HT-29 (cell line): ENCODE measurements at regions not wholly inside any gene's neighbourhood (a gene's known extent, or its start where the extent isn't known, plus 50 kb on each side); places are given as distances from the start of the nearest gene placed in this dataset.
"Not testable (repeated sequence)": the region's sequence is repeated elsewhere in the genome, so short reads cannot be mapped to it uniquely, and the experiment has no call there.

ENCODE experiments used
- DNase-seq: peaks from one replicate; pipeline ENCODE4 v3.0.0-alpha.2; 2015; ENCODE audit warnings: low spot score

DNA sequence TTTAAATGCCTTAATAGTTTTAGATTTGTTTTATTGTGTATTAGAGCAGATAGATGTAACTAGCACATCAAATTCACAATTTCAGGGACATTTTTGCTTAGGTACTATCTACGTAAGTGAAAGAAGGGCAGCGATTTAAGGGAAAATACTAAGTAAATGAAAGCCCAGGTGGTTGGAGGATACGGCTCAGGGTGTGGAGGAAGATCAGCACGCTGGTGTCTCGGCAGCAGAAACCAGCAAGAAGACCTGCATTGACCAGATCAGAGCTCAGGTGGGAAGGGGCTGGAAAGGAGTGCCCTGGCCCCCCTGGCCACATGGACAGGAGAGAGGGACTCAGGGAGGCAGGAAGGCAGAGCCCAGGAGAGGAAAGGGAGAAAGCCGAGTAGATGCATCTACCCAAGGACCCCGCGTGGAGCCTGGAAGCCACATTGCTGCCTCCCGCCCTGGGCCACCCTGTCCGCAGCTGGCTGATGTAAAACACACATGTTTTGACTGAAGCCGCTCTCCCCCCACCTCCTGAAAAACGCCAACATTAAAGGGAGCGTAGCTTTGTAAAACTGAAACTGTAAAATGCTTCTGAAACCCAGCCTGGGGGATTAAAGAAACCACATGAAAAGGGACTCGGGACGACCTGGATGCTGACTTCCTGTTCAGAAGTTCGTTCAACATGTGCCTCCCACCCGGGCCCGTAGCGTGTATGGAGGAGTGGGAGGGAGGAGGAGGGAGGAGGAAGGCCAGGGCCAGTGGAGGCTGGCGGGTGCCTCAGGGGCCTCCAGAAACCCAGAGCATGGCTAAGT lies 72.6 kb upstream of the TARDBP start:
- no peak for DNase-seq

DNA sequence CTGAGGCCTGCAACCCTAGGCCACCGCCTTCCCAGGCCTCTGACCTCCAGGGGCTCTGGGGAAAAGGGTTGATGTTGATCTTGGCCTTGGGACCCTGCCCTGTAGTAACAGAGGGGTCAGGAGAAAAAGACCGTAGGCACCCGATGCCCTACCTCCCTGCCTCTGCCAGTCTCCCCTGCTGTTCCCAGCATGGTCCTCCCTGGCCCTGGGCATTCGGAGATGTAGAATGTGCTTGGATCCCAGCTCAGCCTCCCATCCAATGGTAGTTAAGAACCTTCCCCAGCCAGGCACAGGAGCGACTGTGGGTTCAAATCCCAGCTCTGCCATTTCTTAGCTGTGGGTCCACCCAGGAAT lies 72.0 kb upstream of the TARDBP start:
- DNase-seq: no peak

DNA sequence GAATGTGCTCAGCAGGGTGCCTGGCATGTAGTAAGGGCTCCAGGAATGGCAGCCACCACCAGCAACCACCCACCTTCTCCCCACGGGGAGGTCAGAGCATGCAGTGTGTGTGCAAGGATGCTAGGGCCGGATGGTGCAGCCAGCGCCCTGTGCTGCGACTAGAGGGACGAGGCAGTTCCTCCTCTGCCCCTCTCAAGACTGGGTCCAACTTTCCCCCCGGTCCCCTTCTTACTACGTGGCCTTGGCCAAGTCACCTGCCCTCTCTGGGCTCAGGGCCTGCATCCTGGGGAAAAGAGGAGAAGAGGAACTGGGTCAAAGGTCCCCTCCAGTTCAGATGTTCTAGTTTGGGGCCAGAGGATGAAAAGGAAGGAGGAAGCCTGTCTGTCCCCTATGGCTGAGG lies 71.6 kb upstream of the TARDBP start:
- no peak for DNase-seq

DNA sequence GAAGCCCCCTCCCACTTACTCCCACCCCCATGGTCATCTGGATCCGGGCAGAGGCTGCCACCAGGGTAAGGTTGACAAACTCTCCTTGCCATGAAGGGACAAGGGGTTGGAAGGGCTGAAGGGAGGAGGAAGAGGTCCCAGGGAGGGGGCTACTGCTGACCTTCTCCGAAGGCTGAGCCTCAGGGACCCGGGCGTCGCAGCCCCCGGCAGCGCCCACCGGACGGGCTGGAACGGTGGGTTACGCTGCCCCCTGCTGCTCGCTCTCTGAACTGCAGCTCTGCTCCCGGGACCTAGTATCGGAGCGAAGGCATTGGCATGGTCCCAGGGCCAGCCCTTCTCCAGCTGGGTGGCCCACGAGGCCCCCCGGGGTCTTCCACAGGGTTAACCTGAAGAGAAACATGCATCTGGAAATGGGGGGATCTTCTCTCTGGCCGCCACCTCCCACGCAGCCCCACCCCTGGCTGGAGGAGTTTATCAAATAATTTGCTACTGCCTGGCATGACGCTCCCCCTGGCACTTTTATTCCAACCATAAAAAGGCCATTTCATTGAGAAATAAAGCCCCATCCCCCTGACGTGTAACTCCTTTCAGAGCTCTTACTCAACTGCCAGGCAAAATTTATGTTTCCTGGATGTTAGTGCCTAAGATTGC lies 70.4 kb upstream of the TARDBP start:
- peak; percentile 32 for DNase-seq

DNA sequence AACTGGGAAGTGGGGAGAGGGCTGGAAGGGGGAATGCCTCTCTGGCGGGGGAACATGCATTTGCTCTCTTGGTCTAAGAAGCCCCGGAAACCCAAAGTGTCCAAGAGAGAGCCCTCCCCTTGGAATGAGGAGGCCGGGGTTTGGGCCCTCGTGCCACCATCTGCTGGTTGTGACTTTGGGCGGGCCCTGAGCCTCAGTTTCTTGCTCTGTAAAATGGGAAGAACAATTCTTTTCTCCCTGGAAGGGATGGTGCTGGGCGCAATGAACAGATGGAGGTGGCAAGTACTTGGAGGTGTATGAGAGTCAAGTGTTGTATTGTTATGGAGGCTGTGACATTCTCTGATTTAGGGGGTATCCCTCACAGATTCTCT lies 69.9 kb upstream of the TARDBP start:
- DNase-seq: no peak

DNA sequence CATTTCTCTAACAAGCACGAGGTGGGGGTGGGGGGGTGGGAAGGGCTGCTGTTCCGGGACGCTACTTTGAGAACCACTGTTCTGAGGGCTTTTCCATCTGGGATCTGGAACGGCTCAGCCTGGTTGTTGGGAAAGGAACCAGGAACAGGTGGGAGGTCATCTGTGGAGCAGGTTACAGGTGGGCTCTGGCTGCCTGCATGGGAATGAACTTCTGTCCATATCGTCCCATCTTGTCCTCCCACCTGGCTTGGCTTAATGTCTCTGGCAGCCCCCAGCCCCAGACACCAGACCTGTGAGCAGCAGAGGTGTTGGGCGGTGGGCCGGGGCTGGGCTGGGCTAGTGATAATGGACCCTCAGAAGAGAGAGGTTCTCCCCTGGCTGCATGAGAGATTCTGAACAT lies 69.4 kb upstream of the TARDBP start:
- no peak for DNase-seq

DNA sequence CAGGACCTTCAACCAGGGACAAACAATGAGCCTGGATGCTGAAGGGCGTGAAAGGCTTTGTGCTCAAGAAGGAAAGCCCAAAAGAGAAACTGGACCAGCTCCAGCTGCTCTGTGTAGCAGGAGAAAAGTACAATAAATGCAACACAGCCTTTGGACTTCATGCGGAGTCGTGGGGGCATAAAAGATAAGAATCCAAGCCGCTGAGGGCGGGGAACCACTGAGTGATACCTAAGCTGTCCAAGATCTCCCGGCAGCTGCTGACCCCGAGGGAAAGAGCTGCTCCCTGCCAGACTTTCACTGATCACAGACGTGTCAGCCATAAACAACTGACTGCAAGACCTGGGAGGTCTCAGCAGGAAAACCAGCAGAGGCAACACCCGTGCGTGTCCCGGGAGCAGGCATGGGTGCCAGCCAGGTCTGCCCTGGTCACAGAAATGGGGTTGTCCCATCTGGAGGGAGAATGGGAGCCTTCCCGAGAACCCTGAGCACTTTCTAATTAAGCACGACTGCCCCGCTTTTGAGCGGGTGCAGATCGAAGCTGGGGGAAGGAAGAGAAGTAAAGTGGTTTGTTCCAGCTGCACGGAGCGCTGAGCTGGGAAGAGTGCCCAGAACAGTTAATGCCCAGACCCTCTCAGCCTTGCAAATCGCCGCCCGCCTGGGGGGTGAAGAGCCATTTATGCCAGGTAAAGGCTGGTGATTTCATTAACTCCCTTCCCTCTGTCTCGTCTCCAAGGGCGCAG lies 68.3 kb upstream of the TARDBP start:
- DNase-seq: no peak

DNA sequence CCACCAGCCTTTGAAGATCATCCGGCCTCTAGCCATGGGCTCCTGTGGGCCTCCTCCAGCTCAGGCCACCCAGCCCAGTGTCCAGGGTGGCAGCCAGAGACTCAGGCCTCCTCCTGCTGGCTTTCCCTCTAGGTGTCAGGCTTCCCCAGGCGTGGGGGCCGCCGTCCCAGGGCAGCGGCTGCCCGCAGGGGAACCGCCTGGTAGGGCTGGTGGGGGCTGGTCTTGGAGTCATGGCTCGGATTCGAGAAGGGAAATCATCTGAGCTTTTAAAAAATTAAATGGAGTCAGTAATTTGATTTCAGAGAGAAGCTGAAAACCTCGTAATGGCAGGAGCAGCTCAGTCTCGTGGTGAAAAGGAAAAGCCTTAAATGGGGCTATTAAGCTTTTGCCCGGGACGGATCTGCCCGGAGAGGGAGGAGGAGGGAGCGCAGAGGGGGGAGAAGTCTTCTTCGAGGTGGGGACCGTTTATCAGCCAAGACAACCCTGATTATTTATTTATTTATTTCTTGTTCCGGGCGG lies 66.4 kb upstream of the TARDBP start:
- no peak for DNase-seq

DNA sequence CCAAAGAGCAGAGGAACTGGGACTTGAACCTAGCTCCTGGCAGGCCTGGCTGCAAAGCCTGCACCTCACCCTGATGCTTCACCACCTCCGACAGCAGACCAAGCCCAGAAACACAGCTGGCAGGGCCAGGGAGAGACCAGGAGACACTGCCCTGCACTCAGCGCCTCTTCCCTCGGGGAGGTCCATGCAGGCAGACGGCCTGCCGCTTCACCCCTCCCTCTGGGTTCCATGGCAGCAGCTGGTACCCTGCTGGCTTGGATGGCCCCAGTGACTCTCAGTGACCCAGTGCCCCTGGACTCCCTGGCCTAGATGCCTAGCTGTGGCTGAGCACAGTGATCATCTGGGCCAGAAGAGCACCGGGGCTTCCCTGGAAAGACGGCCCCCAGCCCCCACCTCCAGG lies 65.3 kb upstream of the TARDBP start:
- no peak for DNase-seq

DNA sequence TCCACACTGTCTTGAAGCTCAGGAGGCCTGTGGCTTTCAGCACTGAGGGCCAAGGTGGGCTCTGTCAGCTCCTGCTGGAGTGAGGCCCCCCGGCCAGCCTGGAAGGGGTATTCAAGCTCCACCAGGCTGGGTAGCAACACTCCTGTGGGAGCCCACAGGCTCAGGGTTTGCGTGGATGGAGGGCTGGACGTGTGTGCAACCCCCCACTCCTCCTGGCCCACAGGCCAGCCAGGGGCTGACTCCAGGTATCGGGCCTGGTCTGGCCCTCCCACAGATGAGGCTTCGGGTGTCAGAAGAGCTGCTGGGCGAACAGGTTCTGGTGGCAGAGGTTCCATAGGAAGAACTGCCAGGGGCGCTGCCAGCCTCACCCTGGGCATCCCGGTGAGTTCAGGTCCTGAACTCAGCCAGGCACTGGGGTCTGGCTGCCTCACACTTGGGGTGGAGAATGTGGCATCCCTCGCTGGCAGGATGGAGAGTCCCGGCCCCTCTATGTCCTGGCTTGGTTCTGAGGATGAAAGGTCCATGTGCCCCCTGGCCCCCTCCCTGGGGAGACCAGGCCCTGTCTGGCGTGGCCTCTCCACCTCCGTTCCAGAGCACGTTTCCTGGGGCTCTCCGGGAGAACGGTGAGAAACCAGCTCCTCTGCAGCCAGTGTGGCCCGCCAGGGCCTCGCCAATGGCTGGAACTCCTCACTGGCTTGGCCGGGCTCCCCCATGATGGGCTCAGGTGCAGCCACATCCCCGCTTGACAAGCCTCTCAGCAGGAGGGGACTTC lies 64.6 kb upstream of the TARDBP start:
- DNase-seq: no peak

DNA sequence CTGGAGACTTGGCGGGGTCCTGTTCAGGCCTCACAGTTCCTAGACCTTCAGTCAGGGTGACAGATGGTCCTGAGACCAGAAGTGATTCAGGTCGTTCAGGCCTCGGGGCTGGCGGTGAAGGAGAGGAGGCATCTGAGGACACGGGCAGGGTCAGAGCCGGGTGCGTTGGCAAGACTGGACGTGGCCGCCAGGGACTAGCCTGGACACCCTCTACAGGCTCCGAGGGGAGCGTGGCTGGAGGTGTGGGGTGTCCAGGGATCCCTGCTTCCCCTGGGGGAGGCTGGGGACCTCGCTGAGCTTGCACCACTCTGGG lies 64.0 kb upstream of the TARDBP start:
- DNase-seq: no peak

DNA sequence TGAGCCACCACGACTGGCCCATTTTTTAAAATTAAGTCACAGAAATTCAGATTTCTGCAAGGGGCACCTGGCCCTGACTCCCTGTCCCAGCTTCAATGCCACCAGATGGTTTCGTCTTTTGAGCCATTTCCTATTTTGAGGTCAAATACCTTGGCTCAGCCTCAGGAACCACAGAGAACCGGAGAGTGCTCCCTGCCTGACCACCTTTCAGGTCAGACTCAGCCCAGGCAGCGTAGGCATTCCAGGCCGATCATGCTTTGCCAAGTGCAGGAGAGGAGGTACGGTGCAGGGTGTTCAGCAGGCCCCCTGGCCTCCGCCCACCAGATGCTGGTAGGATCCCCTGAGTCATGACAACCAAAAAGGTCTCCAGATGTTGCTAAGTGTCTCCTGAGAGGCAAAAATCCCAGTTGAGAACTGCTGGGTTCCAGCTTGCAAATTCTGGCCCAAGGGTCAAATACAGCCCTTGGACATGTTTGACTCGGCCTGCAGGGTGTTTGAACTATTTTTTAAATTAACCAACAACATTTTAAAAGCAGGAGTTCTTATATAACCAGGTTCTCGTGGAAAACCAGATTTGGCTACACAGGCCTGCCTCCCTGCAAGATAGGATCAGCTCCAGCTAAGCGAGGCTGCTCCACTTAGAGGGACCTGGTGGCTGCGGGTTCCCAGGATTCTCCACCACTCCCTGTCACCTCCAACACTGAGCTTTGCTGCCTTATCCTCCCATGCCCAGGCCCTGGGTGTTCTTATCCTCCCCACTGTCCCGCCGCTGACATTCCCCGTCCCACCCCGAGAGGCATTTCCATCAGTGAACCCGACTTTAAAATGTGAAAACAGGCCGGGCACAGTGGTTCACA lies 61.9 kb upstream of the TARDBP start:
- DNase-seq: no peak

DNA sequence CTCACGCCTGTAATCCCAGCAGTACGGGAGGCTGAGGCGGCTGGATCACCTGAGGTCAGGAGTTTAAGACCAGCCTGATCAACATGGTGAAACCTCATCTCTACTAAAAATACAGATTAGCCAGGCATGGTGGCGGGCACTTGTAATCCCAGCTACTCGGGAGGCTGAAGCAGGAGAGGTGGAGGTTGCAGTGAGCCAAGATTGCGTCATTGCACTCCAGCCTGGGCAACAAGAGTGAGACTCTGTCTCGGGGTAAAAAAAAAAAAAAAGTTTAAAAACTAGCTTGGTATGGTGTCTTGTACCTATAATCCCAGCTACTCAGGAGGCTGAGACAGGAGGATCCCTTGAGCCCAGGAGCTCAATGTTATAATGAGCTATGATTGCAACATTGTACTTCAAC lies 61.2 kb upstream of the TARDBP start:
- not testable (repeated sequence) for DNase-seq

DNA sequence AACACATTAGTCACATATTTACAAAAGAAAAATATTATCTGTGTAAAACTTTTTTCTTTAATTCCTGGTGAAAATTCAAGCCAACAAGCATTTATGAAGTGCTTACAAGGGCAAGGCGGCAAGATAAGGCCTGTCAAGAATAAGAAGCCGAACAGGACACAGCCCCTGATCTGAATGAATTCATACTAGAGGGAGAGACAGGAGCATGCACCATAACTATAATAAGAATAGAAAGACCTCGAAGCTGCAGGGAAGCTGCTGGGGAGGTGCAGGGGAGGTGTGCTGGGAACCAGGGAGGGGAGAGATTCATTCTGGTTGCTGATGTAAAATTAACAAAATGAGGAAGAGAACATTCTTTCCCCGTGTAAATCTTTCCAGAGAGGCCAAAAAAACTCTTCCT lies 60.5 kb upstream of the TARDBP start:
- no peak for DNase-seq

DNA sequence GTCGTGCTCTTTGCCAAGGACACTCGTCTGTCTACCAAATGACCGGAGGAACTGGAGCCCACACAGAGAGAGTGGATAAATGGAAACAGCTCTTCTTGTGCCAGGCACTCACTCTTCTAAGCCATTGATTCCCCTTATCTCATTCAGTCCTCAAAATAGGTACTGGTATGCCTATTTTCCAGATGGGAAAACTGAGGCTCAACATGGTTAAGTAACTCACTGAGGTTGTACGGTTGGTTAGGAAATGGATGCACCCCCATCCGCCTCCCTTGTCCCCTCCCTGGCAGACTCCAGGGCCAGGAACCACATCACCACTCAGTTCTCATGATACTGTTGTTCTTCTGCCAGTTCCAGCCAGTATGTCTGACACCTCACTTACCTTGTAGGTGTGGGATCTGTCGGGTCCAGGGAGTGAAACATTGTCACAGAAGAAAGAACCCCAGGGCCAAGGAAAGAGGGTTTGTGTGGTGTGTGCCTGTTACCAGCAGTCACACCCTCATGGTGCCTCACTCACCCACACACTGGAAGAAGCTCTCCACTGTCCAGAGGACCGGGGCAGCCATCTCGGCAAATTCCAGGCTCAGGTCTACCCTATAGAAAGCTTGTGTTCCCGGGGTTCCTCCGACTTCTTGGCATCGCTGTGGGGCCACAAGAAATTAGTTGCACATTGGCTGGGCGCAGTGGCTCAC lies 58.8 kb upstream of the TARDBP start:
- DNase-seq: no peak

DNA sequence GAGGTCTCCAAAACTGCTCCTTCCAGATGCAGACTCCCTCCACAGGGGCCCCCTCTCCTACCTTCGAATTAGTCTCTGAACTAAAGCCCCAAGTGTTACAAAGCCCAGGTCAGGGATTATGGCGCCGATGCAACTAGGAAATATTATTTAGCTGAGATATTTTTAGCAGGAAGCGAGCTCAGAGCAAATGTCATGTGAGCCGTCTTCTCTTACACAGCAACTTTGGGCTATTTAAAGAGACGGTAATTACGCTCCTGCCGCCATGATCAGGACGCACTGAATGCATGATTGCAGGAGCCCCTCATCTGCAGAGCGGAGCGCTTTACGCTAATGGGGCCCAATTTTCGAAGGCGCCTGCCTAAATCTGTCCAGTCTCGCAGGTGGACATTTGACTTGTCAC lies 55.3 kb upstream of the TARDBP start:
- no peak for DNase-seq

DNA sequence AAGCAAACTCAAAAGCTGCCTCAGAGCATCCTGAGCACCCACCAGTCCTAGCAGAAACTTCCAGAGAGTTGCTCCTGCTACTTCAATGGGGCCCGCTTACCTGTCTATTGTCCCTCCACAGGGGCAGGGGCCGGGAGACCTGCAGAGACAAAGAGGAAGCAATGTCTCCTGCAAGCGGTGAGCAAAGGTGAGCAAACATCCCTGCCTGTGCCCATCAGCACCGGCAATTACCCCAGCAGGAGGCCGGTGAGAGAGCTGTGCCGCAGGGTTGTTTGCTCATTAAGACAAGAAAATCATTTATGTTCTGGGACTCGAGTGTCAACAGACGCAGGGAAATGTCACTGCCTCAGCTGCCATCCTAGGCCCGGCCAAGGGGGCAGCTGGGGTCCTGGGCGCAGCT lies 53.8 kb upstream of the TARDBP start:
- DNase-seq: no peak

DNA sequence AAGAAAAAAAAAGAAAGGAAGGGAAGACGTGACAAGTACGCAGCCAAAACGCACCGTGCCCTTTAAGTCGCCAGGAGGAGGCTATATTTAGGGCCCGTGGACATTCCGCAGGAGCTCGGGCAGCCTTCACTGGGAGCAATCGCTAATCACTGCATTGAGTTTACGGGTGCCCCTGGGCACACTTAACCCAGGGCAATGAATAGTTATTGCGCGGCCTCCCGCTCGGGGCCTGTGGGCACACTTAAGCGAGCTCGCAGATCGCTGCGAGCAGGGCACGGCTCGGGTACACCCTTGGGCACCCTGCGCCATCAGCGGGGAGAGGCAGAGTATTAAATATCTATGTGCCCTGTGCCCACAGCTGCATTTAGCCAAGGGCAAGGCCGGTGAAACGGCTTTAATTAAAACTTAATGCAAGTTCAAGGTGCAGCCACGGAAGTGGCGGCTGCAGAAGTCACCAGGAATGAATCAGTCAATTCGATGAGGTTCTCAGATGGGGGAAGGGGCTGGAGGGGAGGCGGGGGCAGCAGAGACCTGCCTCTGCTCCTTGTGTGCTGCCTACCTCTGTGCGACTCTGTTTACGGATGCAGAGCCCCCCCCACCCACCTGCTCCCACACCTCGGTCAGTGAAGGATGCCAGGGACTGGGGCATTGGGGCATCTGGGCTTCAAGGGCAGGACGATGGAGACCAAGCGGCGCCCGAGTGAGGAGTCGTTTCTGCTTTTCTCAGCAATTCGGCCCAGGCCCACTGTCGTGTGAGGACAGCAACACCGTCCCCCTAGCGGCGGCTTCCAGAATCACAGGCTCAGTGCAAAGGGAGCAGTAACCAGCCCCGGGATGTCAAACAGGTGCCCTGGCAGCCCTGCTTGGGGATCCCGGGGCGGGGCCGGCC lies 51.8 kb upstream of the TARDBP start:
- DNase-seq: peak; percentile 88

DNA sequence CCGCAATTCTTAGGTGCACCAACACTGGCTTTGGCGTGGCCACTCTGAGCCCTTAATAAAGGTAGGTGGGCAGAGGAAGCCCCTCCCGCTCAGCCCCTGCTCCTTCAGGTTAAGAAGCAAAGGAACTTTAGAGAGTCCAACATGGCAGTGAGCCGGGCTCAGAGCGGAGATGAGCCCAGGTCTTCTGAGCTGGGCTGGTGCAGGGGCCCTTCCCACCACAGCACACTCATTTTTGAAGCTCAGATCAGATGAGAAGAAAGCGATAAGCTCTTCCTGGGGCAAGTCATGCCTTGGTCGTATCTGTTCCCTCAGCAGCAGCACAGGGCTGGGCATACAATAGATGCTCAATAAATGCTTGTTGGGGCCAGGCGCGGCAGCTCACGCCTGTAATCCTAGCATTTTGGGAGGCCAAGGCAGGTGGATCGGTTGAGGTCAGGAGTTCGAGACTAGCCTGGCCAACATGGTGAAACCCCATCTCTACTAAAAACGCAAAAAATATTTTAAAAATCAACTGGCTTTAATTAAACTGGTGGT lies 51.1 kb upstream of the TARDBP start:
- no peak for DNase-seq
